Astrocyte of the hippocampus (primary cell): ENCODE measurements at regions not wholly inside any gene's neighbourhood (a gene's known extent, or its start where the extent isn't known, plus 50 kb on each side); places are given as distances from the start of the nearest gene placed in this dataset.
"Not testable (repeated sequence)": the region's sequence is repeated elsewhere in the genome, so short reads cannot be mapped to it uniquely, and the experiment has no call there.

Source experiments
- DNase-seq: peaks from one replicate; pipeline ENCODE4 v3.0.0; 2011; ENCODE audit warnings: low read depth, low spot score

- DNase-seq, result no peak
Observed at GRCh38 chr16:26583803-26584202, 482.9 kb upstream of the C16orf82 start.

DNA sequence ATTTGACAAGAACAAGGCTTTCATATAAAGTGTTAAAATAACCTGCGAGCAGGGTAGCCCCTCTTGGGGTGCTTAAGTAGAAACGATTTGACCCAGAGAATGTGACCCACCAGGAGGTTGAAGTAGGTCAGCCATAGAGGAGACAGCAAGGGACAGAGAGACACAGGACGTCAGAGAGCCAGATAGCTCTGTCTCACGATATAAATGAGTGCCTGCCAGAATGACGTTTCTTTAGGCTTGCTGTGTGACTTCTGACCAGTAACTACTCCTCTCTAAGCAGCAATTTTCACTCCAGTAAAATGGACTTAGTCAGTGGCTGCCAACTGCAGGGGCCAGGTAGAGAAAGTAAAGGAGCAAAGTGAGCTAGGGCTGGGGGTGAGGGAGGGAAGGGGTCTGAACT is 473.0 kb upstream of the C16orf82 start:
- DNase-seq, result no peak

DNA sequence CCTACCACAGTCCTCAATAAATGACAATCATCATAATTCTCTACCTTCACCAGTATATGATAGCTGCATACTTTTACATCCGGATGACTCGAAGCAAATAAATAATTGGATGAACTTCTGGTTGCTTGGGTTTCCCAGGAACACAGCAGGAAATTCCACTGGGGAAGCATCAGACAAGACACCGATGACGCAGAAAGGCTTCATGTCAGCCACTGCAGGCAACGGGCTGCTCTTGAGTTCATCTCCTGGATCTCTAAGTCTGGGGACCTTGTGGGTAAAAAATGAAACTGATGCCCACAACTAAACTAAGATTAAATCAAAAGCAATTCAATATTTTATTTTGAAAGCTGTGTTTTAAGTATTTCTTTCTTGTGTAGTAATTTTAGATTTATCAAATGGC is 472.1 kb upstream of the C16orf82 start:
- no peak for DNase-seq

DNA sequence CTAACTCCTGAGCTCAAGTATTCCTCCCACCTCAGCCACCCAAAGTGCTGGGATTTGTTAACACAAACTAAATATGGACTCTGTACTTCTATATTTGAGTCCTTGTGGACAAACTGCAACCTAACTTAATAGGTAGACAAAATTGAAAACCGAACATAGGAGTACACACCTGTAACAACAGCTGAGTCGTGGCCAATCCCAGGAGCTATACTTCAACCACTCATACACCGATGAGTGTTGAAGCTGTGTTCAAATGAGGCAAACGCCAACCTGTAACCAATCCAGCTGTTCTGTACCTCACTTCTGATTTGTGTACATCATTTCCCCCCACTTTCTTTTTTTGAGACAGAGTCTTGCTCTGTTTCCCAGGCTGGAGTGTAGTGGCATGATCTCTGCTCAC is 471.5 kb upstream of the C16orf82 start:
- no peak for DNase-seq

DNA sequence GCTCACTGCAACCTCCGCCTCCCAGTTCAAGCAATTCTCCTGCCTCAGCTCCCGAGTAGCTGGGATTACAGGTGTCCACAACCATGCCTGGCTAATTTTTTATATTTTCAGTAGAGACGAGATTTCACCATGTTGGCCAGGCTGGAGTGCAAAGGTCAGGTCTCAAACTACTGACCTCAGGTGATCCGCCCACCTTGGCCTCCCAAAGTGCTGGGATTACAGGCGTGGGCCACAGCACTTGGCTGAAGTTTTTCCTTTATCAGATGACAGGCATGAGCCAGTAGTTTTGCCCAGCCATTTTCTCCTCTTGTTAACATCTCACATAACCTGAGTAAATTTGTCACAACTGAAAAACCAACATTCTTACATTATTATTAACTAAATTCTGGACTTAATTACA is 470.7 kb upstream of the C16orf82 start:
- not testable (repeated sequence) for DNase-seq

DNA sequence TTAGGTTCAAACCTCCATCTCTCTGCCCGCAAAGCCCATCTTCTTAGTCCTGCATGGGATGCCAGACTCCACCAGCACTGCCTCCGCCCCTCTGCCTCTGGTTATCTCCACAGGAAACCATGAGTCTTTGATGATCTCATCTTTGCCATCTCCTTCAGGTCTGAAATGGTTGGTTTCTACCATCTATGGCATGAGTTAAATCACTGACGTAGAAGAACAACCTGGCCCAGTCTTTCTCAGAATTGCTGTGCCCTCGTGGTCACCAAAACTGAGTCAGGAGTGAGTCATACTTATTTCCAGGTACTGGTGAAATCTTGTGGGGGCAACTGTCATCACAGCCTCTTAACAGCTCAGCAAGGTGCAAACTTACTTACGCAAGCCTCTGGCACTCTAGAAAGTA is 468.7 kb upstream of the C16orf82 start:
- no peak for DNase-seq

DNA sequence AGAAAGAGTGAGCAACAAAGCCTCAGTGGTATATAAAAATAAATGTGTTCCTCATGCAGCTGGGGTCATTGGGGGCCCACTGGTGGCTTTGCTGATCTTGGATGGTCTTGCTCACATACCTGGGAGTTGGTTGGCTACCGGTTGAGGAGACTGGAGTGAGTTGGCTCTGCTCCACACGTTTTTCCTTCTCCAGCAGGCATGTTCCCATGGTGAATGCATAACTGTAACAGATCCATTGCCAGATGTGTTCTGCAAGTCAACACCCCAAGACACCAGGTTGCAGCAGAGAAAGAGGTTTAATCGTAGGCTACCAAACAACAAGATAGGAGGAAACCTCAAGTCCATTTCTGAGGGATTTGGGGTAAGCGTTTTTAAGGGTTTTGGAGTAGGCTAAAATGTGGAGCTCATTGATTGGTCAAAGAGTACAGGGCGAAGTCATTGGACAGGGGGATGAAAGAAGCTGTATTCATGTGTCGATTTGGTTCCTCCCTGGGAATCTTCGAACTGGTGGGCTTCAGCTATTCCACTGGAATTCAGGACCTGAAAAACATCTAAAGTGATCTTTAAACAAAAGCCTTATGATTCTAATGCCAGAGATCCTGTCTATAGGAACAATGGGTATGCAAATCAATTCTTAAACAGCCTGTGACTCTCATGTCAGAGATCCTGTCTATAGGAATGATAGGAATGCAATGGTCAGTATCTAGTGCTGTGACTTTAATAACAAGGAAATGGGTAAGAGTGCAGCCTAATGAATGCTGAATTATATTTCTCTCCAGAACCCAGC is 467.5 kb upstream of the C16orf82 start:
- no peak for DNase-seq

DNA sequence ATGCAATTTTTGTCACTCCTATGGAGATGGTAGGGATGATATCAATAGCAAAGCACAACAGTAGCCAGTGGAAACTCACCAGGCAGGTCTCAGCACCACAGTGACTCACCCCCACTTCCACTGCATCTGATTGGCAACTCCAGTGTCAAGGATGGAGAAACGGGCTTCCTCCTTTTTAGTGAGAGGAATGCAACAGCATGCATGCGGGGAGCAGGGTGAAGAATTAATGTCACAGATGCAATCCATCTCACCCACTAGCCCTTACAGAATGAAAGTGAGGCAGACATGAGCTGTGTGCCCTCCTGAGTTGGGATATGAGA is 467.0 kb upstream of the C16orf82 start:
- DNase-seq, result no peak

- no peak for DNase-seq
Observed at GRCh38 chr16:26601335-26601734, 465.4 kb upstream of the C16orf82 start.

- no peak for DNase-seq
Observed at GRCh38 chr16:26605626-26606271, 461.0 kb upstream of the C16orf82 start.

DNA sequence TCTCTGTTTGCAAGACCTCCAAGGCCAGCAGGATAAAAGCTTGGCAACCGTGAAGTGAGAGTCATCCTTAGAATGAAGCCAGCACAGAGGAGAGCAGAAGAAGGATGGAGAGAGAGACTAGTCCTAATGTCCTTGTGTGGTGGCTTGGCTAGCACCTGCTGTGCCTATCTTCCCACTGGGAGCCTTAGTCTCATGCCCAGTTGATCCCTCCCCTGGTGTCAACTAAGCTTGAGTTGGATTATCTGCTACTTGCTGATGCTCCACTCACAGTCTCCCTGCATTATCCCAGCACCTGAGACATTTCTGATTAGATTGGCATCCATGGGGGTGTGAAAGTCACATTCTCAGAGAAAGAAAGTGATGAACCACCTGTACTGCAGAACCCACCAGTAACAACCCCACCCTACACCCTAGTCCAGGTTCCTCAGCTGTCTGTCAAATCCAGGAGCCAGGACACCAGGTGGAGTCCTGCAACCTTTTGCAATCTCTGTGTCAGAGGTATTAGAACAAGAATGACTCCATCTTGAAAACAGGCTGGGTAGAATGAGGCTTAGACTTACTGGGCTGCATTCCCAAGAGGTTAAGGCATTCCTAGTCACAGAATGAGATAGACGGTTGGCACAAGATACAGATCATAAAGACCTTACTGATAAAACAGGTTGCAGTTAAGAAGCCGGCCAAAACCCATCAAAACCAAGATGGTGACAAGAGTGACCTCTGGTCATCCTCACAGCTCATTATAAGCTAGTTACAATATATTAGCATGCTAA is 460.2 kb upstream of the C16orf82 start:
- no peak for DNase-seq

DNA sequence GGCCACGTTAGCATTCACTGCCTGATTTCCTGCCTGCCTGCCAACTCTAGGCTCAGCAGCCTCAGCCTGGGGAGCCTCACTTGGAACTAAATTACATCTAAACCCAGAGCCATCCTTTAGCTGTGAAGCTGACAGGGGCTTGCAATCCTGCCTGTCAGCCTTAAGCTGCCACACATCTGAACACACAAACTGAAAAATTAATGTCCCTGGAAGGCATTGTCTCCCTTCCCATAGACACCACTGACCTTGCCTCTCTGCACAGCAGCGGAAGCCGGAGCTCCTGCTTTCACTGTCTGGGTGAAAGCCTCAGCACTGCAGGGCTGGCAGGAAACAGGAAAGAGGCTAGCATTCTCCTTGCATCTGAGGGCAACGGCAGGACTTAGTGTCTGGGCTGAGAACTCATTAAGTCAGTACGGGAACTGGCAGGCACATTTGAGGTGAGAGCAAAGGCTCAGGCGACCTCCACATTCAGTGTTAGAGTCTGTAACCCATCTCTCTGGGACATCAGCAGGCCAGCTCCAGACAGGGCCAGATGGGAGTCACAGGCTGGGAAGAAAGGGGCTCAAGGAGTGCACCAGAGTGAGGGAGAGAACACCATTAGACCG is 452.4 kb upstream of the C16orf82 start:
- DNase-seq, result no peak

DNA sequence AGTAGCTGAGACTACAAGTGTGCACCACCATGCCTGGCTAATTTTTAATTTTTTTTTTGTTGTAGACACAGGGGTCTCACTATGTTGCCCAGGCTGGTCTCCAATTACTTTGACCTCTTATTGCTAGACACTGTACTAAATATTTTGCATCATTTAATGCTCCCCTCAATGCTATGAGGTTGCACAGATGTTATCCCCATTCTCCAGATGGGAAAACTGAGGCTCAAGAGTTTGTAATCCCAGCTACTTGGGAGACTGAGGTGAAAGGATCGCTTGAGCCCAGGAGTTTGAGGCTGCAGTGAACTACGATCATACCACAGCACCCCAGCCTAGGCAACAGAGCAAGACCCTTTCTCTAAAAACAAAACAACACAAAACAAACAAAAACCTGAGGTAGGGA is 443.3 kb upstream of the C16orf82 start:
- no peak for DNase-seq

DNA sequence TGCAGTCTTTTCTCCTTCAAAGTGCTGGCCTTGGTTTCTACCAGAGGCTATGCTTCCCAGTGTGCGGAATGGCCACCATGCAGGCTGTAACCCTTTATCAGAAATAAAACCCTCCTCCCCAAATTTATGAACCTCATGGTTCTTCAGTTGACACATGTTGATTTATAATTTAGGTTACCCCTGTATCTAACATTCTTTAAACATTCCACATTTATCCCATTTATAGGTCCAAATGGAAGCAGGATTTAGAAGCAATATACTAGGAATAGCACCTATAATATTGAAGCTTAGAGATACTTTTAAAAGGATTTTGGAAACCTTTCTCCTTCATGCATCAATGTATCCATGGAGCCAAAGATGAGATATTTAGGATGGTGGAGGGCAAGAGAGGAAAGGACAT is 438.8 kb upstream of the C16orf82 start:
- no peak for DNase-seq

GRCh38 chr16:26631365-26631764 is 435.4 kb upstream of the C16orf82 start:
- DNase-seq, result not testable (repeated sequence)

DNA sequence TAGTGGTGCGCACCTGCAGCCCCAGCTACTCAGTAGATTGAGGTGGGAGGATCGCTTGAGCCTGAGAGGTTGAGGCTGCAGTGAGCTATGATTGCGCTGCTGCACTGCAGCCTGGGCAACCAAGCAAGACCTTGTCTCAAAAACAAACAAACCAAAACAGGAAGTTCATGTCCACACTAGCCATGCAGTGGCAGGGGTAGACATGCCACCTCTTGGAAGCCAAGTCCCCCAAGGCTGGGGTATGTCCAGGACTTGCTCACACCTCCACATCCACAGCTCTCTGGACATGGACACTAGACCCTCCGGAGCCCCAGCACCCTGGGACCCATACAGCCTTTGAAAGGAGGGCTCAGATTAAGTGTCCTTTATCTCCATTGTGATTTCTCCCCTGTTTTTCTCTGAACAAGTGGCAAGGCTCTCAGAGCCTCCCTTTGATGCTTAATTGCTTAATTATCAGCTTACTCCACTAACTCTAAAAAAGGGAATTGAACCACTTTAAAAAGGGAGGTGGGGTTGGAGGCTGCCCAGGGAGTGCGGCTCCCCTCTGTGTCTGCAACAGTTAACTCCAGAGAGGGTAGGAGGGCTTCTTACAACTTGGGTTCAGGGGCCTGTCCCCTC is 424.6 kb upstream of the C16orf82 start:
- no peak for DNase-seq

- no peak for DNase-seq
Observed at GRCh38 chr16:26643519-26643918, 423.2 kb upstream of the C16orf82 start.

- DNase-seq, result no peak
Observed at GRCh38 chr16:26644912-26645543, 421.7 kb upstream of the C16orf82 start.

DNA sequence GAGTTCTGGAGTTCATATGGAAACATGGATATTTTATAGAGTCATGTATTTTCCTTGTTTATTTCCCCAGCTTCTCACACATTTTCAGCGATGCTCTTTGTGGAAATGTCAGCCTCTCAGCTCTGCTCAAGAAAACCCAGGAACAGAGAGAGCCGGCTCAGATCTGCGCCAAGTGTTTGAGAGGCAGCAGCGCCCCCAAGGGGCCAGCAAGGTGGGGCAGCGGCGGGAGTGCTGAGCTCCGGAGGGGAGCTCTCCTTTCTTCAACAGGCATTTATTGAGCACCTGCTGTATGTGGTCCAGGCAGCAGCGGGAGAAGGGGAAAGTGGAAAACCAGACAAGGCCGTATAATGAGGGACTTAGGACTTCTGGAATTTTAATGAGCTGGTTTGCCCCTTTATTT is 421.1 kb upstream of the C16orf82 start:
- no peak for DNase-seq

DNA sequence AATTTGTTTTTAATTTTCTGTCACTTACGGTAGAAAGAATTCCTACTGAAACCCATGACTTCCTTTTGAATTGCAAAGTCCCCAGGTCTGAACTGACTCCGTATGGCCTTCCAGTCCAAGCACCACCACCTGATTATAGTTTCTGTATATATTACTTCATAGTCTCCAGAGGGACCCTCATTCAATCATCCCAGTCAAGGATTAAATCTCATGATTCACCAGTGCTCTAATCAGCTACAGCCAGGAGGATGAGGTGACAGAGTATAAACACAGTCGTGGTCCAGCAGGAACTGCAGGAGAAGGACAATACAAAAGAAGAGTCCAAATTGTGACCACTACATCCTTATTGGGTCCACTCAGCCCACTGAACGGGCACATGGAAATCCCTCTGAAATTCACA is 418.9 kb upstream of the C16orf82 start:
- DNase-seq, result no peak

- no peak for DNase-seq
Observed at GRCh38 chr16:26648851-26649250, 417.9 kb upstream of the C16orf82 start.
